Lower leg skin (tissue), 3 donors: ENCODE measurements at regions not wholly inside any gene's neighbourhood (a gene's known extent, or its start where the extent isn't known, plus 50 kb on each side); places are given as distances from the start of the nearest gene placed in this dataset.

Experiments used
- CTCF ChIP-seq, 3 donors: fragments of 450-650 bp; IDR thresholded peaks; one replicate each; pipeline ENCODE4 v1.5.1; 2016; ENCODE audit warnings: antibody characterized with exemption in 3 of 3, mild to moderate bottlenecking in 3 of 3, moderate library complexity in 2 of 3
- POLR2A ChIP-seq, 2 donors: fragments of 450-650 bp; IDR thresholded peaks; one replicate each; pipeline ENCODE4 v1.6.1; 2016 to 2017; ENCODE audit warnings: antibody characterized with exemption in 2 of 2, mild to moderate bottlenecking in 1 of 2, moderate library complexity in 1 of 2

- TF ChIP-seq CTCF (IDR thresholded peaks at IDR 0.05) = no peak
- TF ChIP-seq POLR2A (IDR thresholded peaks at IDR 0.05) = no peak
Measured at GRCh38 chr4:14652522-14652921, 349.8 kb upstream of the CPEB2 start.
